Ovary (tissue), 7 donors: ENCODE measurements at regions not wholly inside any gene's neighbourhood (a gene's known extent, or its start where the extent isn't known, plus 50 kb on each side); places are given as distances from the start of the nearest gene placed in this dataset.

Experiments
- DNase-seq, 5 donors: peaks; one replicate each; pipeline ENCODE4 v3.0.0-alpha.2; 2019 to 2020
- H3K27ac ChIP-seq, 2 donors: fragments of 200-600 bp; one replicate each; pipeline versions ENCODE4 v1.5.1 to v1.8.0; 2019 to 2022
- H3K27me3 ChIP-seq: fragments of 200-600 bp; one replicate; pipeline ENCODE4 v1.8.0; 2022
- H3K36me3 ChIP-seq: fragments of 200-600 bp; sonication (generic); one replicate; pipeline ENCODE4 v1.5.1; 2019
- H3K4me1 ChIP-seq: one replicate; pipeline ENCODE4 v1.8.1; 2013; ENCODE audit warnings: mild to moderate bottlenecking, moderate library complexity; ENCODE audit not compliant: insufficient read depth
- H3K4me3 ChIP-seq: fragments of 200-600 bp; sonication (generic); one replicate; pipeline ENCODE4 v1.5.1; 2017
- H3K9me3 ChIP-seq, 2 donors: fragments of 200-600 bp in 1 of 2; sonication (generic) in 1 of 2; one replicate each; pipeline versions ENCODE4 v1.5.1 to v1.8.1; 2013 to 2019; ENCODE audit warnings: mild to moderate bottlenecking in 1 of 2, moderate library complexity in 1 of 2
- CTCF ChIP-seq, 3 donors: fragments of 450-650 bp in 2 of 3; fragments of 200-600 bp in 1 of 3; IDR thresholded peaks; one replicate each; pipeline versions ENCODE4 v1.5.1 to v1.8.0; 2016 to 2022; ENCODE audit warnings: antibody characterized with exemption in 3 of 3, mild to moderate bottlenecking in 1 of 3
- EP300 ChIP-seq: sonication (generic); formaldehyde crosslinking; IDR thresholded peaks from one replicate; pipeline ENCODE4 v1.6.1; 2017; ENCODE audit warnings: antibody characterized with exemption
- POLR2A ChIP-seq: fragments of 450-650 bp; IDR thresholded peaks from one replicate; pipeline ENCODE4 v1.6.1; 2017; ENCODE audit warnings: antibody characterized with exemption, mild to moderate bottlenecking, moderate library complexity
- whole genome bisulfite sequencing, 3 donors: extraction: QIAGEN DNeasy Blood & Tissue Kit in 1 of 3; methylation state at CpG; one replicate each; pipeline versions ENCODE4 v1.1.5 to v1.1.7; 2013 to 2017; 5-methylcytosine and 5-hydroxymethylcytosine counted together
- intact Hi-C, 4 donors: fragments of 100-400 bp; cut with DNase I; formaldehyde crosslinking; loops; one replicate each; pipeline versions ENCODE4 v1.11.0 to v1.15.1; 2022 to 2023
- donor health status: DM: no; HTN: no; CAD: no; lungs with moderate emphysema.
- donor health status: DM: no; HTN: no; CAD: no.
- donor health status: Bipolar disorder and iron deficiency.
- donor health status: DM: no; HTN: no; CAD: no.
- donor health status: DM: yes; HTN: yes; CAD: no.

DNA sequence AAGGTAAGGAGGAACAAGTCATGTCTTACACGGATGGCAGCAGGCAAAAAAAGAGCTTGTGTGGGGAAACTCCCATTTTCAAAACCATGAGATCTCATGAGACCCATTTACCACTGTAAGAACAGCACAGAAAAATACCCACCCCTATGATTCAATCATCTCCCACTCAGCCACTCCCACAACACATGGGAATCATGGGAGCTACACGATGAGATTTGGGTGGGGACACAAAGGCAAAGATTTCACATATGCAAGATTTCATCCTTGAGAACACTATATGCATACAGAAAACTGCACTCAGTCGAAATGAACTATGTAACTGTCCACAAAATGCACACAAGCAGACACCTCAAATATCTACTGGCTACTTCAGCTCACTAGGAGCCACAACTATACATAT is 480.6 kb upstream of the BTBD3 start:
- Histone ChIP-seq H3K9me3 (no peaks in the 10 kb centered on the region), H3K4me3 (no peak overlapping the region), H3K4me1 (no peaks in the 10 kb centered on the region), H3K36me3 (no peaks in the 10 kb centered on the region), H3K27me3 (no peaks in the 10 kb centered on the region), H3K27ac (no peak overlapping the region)
- no peak for TF ChIP-seq POLR2A
- TF ChIP-seq EP300: no peak
- no peak for TF ChIP-seq CTCF (IDR thresholded peaks at IDR 0.05)
- DNase-seq: no peak
- WGBS, 3 donors: 71 to 83% (median 75%) methylated on average over 3 of the region's 3 CpGs
- intact Hi-C loops: no loop called here

- no peak overlapping the region for H3K27ac ChIP-seq
- H3K27me3 ChIP-seq: no peaks in the 10 kb centered on the region
- no peaks in the 10 kb centered on the region for H3K4me1 ChIP-seq
- DNase-seq: no peak
- intact Hi-C loops: no loop called here
- WGBS, 3 donors: 89 to 96% (median 93%) methylated on average over 5 of the region's 5 CpGs
- H3K9me3 ChIP-seq: no peaks in the 10 kb centered on the region
- H3K4me3 ChIP-seq: no peak overlapping the region
- TF ChIP-seq EP300 (no peak), POLR2A (no peak), CTCF (IDR thresholded peaks at IDR 0.05) (no peak)
- no peaks in the 10 kb centered on the region for H3K36me3 ChIP-seq
Observed at GRCh38 chr20:11437611-11438380, 479.9 kb upstream of the BTBD3 start.

- Histone ChIP-seq H3K9me3 (no peaks in the 10 kb centered on the region), H3K4me1 (no peaks in the 10 kb centered on the region), H3K36me3 (no peaks in the 10 kb centered on the region), H3K4me3 (no peak overlapping the region), H3K27ac (no peak overlapping the region), H3K27me3 (no peaks in the 10 kb centered on the region)
- TF ChIP-seq EP300: no peak
- TF ChIP-seq CTCF (IDR thresholded peaks at IDR 0.05): no peak
- TF ChIP-seq POLR2A: no peak
- 80 to 87% (median 87%) methylated on average over 6 of the region's 6 CpGs for WGBS, 3 donors
- intact Hi-C loops: no loop called here
- DNase-seq: no peak
Observed at GRCh38 chr20:11438412-11438811, 479.3 kb upstream of the BTBD3 start.

DNA sequence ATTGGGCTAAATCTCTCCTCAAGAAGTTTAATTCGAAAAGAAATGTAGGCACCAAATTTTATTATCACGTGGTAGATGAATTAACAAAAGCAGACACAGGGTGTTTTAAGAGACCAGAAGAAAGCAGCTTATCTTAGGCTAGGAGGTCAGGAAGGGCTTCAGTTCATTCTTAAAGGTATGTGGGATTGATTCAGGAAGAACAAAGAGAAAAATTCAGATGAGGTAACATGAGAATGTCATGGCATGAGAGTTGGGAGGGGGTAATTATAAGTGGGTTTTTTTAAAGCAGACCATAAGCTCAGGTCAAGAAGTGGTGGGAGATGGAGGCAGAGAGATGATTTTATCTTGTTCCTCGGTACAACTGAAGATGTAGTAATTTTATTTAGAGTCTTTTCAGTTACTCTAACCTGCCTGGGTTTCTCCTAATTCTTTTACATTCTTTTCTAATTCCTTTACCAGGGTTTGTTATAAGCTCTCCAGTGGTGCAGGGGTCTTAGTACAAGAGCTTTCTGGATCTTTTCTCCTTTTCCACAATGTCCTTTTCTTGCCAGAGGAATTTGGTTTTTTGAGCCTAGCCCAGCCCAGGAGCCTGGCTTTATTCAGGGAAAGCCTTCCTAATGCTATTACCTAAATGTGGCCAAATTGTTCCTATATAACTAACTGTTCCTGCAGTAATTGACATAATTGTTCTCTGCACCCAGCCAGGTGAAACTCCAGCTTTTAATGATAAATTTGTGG is 474.1 kb upstream of the BTBD3 start:
- H3K9me3 ChIP-seq: no peaks in the 10 kb centered on the region
- TF ChIP-seq EP300: no peak
- intact Hi-C loops: no loop called here
- H3K27me3 ChIP-seq: no peaks in the 10 kb centered on the region
- no peak overlapping the region for H3K4me3 ChIP-seq
- no peaks in the 10 kb centered on the region for H3K4me1 ChIP-seq
- H3K27ac ChIP-seq: no peak overlapping the region
- H3K36me3 ChIP-seq: no peaks in the 10 kb centered on the region
- DNase-seq: no peak
- 38 to 57% (median 56%) methylated on average over 3 of the region's 3 CpGs for WGBS, 3 donors

GRCh38 chr20:11445161-11445560 is 472.5 kb upstream of the BTBD3 start:
- WGBS, 3 donors: 48 to 60% (median 56%) methylated on average over 3 of the region's 3 CpGs
- Histone ChIP-seq H3K27ac (no peak overlapping the region), H3K4me3 (no peak overlapping the region), H3K4me1 (no peaks in the 10 kb centered on the region), H3K9me3 (no peaks in the 10 kb centered on the region), H3K27me3 (no peaks in the 10 kb centered on the region), H3K36me3 (no peaks in the 10 kb centered on the region)
- TF ChIP-seq EP300 (no peak), POLR2A (no peak), CTCF (IDR thresholded peaks at IDR 0.05) (no peak)
- intact Hi-C loops: no loop called here
- DNase-seq: no peak
